ENCODE measurements at regions not wholly inside any gene's neighbourhood (a gene's known extent, or its start where the extent isn't known, plus 50 kb on each side); places are given as distances from the start of the nearest gene placed in this dataset.

- no peak for TF ChIP-seq GABPA (IDR thresholded peaks at IDR 0.05; ENCODE audit: low read depth)
- TF ChIP-seq CTCF (IDR thresholded peaks at IDR 0.05; ENCODE audit: insufficient read depth, low read length) = no peak
Observed at GRCh38 chr1:199857516-199857915, 170.0 kb upstream of the NR5A2 start.

Data from HL-60 (cell line).